Neuronal stem cell (in vitro differentiated cells): ENCODE measurements at regions not wholly inside any gene's neighbourhood (a gene's known extent, or its start where the extent isn't known, plus 50 kb on each side); places are given as distances from the start of the nearest gene placed in this dataset.
A peak's percentile ranks its signal among the peaks of the same experiment; 100 is the strongest.

ENCODE experiments used
- DNase-seq: peaks from one replicate; pipeline ENCODE4 v3.0.0-alpha.2; 2013; ENCODE audit warnings: low spot score
- H2AFZ ChIP-seq: one replicate; pipeline ENCODE4 v1.6.1; 2013; ENCODE audit warnings: mild to moderate bottlenecking, low read length, inconsistent platforms
- H2AK5ac ChIP-seq: 2 replicates; pipeline ENCODE4 v1.6.1; 2013; ENCODE audit warnings: low read depth, mild to moderate bottlenecking, inconsistent platforms, low read length, moderate library complexity, mixed read lengths
- H2BK120ac ChIP-seq: 2 replicates; pipeline ENCODE4 v1.6.1; 2013; ENCODE audit warnings: low read depth, mild to moderate bottlenecking, inconsistent platforms, low read length, moderate library complexity, mixed read lengths
- H2BK12ac ChIP-seq: one replicate; pipeline ENCODE4 v1.6.1; 2013; ENCODE audit warnings: low read length, inconsistent platforms
- H2BK15ac ChIP-seq: 2 replicates; pipeline ENCODE4 v1.6.1; 2013; ENCODE audit warnings: mild to moderate bottlenecking, low read length, inconsistent platforms, mixed read lengths
- H2BK5ac ChIP-seq: one replicate; pipeline ENCODE4 v1.6.1; 2013; ENCODE audit warnings: inconsistent platforms, mild to moderate bottlenecking, low read length, moderate library complexity
- H3K14ac ChIP-seq: one replicate; pipeline ENCODE4 v1.6.1; 2013; ENCODE audit warnings: low read length, inconsistent platforms
- H3K18ac ChIP-seq: 2 replicates; pipeline ENCODE4 v1.6.1; 2013; ENCODE audit warnings: low read length, inconsistent platforms
- H3K23ac ChIP-seq: 2 replicates; pipeline ENCODE4 v1.6.1; 2013; ENCODE audit warnings: low read depth, mild to moderate bottlenecking, mixed read lengths, low read length, inconsistent platforms; ENCODE audit not compliant: poor library complexity
- H3K27ac ChIP-seq: replicated peaks from 3 replicates; pipeline ENCODE4 v1.5.1; 2013; ENCODE audit warnings: low read length, inconsistent platforms
- H3K27me3 ChIP-seq, 3 experiments: 2 replicates each; pipeline ENCODE4 v1.6.1; 2013; ENCODE audit warnings: low read length in 3 of 3, mild to moderate bottlenecking in 2 of 3, inconsistent platforms in 1 of 3, low read depth in 1 of 3, mixed read lengths in 1 of 3, moderate library complexity in 1 of 3; ENCODE audit not compliant: control insufficient read depth in 3 of 3, insufficient read depth in 3 of 3
- H3K36me3 ChIP-seq, 2 donors: replicated peaks in 1 of 2; 2 replicates each; pipeline ENCODE4 v1.6.1; 2013; ENCODE audit warnings: low read length in 2 of 2; ENCODE audit not compliant: control insufficient read depth in 2 of 2, insufficient read depth in 2 of 2
- H3K4ac ChIP-seq: 2 replicates; pipeline ENCODE4 v1.6.1; 2013; ENCODE audit warnings: inconsistent platforms, mild to moderate bottlenecking, low read length, moderate library complexity
- H3K4me1 ChIP-seq, 2 donors: 1 replicate in 1 of 2; 2 replicates in 1 of 2; pipeline ENCODE4 v1.6.1; 2013; ENCODE audit warnings: low read length in 2 of 2, low read depth in 1 of 2; ENCODE audit not compliant: control insufficient read depth in 2 of 2, insufficient read depth in 1 of 2
- H3K4me2 ChIP-seq: one replicate; pipeline ENCODE4 v1.6.1; 2013; ENCODE audit warnings: mild to moderate bottlenecking, low read length, inconsistent platforms; ENCODE audit not compliant: insufficient read depth, poor library complexity, severe bottlenecking
- H3K4me3 ChIP-seq, 2 donors: 2 replicates each; pipeline ENCODE4 v1.5.1; 2013; ENCODE audit warnings: low read length in 2 of 2, mild to moderate bottlenecking in 2 of 2, inconsistent platforms in 1 of 2, moderate library complexity in 1 of 2
- H3K79me1 ChIP-seq: one replicate; pipeline ENCODE4 v1.6.1; 2013; ENCODE audit warnings: low read depth, mild to moderate bottlenecking, inconsistent platforms, low read length, moderate library complexity
- H3K9ac ChIP-seq: one replicate; pipeline ENCODE4 v1.6.1; 2013; ENCODE audit warnings: mild to moderate bottlenecking, low read depth, low read length, inconsistent platforms; ENCODE audit not compliant: poor library complexity
- H3K9me3 ChIP-seq, 2 donors: replicated peaks in 1 of 2; 2 replicates each; pipeline versions ENCODE3 to v1.6.1; 2013; ENCODE audit warnings: low read length in 2 of 2, mild to moderate bottlenecking in 2 of 2, inconsistent platforms in 1 of 2, low read depth in 1 of 2, mixed read lengths in 1 of 2, moderate library complexity in 1 of 2; ENCODE audit not compliant: control insufficient read depth in 2 of 2, insufficient read depth in 1 of 2
- H4K8ac ChIP-seq: one replicate; pipeline ENCODE4 v1.6.1; 2013; ENCODE audit warnings: low read depth, mild to moderate bottlenecking, inconsistent platforms, low read length, moderate library complexity
- H4K91ac ChIP-seq: one replicate; pipeline ENCODE4 v1.6.1; 2013; ENCODE audit warnings: low read length, low read depth, mild to moderate bottlenecking, inconsistent platforms; ENCODE audit not compliant: poor library complexity
- WGBS, 2 donors: extraction: QIAGEN DNeasy Blood & Tissue Kit; methylation state at CpG; one replicate each; pipeline ENCODE4 v1.1.7; 2013; ENCODE audit warnings: missing lambda C conversion rate in 2 of 2, mixed read lengths in 1 of 2; ENCODE audit not compliant: insufficient read length in 2 of 2, insufficient replicate concordance in 1 of 2; ENCODE audit errors: extremely low coverage in 2 of 2; 5-methylcytosine and 5-hydroxymethylcytosine counted together

- no CpG with 5 or more reads among the region's 2 CpGs for WGBS, 2 donors
- H2BK12ac ChIP-seq, result no peak overlapping the region
Observed at GRCh38 chr5:97496037-97496436, 313.0 kb upstream of the RIOK2 start.

GRCh38 chr5:97498657-97499056 lies 315.6 kb upstream of the RIOK2 start:
- Histone ChIP-seq H3K4ac (no peak overlapping the region), H3K27ac (no peak overlapping the region), H2BK12ac (no peak overlapping the region), H3K18ac (no peak overlapping the region), H3K27me3 (no peaks in the 10 kb centered on the region), H3K9me3 (no peaks in the 10 kb centered on the region), H4K91ac (no peak overlapping the region), H3K4me1 (peaks cover 0 to 9% of the 10 kb centered on the region in 2 donors), H3K14ac (no peak overlapping the region), H3K9ac (no peak overlapping the region), H3K79me1 (no peaks in the 10 kb centered on the region), H2AK5ac (no peak overlapping the region), H2BK120ac (no peak overlapping the region), H3K36me3 (no peaks in the 10 kb centered on the region), H3K4me3 (no peak overlapping the region), H2BK15ac (no peak overlapping the region), H3K4me2 (no peak overlapping the region), H2BK5ac (no peak overlapping the region), H4K8ac (no peak overlapping the region), H3K23ac (no peak overlapping the region), H2AFZ (no peak overlapping the region)
- DNase-seq, result no peak
- no CpG with 5 or more reads among the region's 1 CpG for WGBS, 2 donors

More at GRCh38 chr5:97496037-97496436, 313.0 kb upstream of the RIOK2 start:
- Histone ChIP-seq H4K8ac (no peak overlapping the region), H2BK5ac (no peak overlapping the region), H3K4ac (no peak overlapping the region), H3K9ac (no peak overlapping the region), H2AFZ (no peak overlapping the region), H3K9me3 (no peaks in the 10 kb centered on the region), H3K4me3 (no peak overlapping the region), H3K14ac (no peak overlapping the region), H2BK15ac (no peak overlapping the region), H3K27me3 (no peaks in the 10 kb centered on the region), H3K27ac (no peak overlapping the region), H3K79me1 (no peaks in the 10 kb centered on the region), H3K23ac (no peak overlapping the region), H3K4me2 (no peak overlapping the region), H3K4me1 (peaks cover 0 to 9% of the 10 kb centered on the region in 2 donors), H3K18ac (no peak overlapping the region), H2AK5ac (no peak overlapping the region), H3K36me3 (no peaks in the 10 kb centered on the region), H2BK120ac (no peak overlapping the region), H4K91ac (no peak overlapping the region)
- DNase-seq, result no peak

DNA sequence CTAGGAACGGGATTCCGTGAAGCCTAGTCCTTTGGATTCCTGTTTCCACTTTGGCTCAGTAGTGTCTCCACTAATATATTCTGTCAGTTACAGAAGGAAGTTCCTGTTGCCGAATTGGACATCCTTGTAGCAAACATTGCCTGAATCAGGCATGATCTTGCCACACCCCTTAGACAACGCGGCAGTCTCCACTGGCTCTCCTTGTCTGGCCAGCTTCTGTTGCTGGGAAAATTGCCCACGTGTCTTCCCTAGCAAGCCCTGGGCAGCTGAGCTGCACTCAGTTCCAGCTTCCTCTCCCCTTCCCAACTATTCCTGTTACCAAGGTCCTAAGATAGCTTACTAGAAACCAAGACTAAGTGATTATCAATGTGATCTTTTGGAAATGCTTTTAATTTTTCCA lies 316.6 kb upstream of the RIOK2 start:
- no peak overlapping the region for H2BK120ac ChIP-seq
- H2AFZ ChIP-seq, result peak overlapping the region; percentile 46
- no peak overlapping the region for H3K23ac ChIP-seq
- no peak overlapping the region for H3K18ac ChIP-seq
- H2BK12ac ChIP-seq, result no peak overlapping the region
- H2BK5ac ChIP-seq, result no peak overlapping the region
- no peaks in the 10 kb centered on the region for H3K27me3 ChIP-seq
- no peak overlapping the region for H3K9ac ChIP-seq
- no peak overlapping the region for H3K27ac ChIP-seq
- no peak overlapping the region for H2BK15ac ChIP-seq
- DNase-seq, result no peak
- no peaks in the 10 kb centered on the region for H3K79me1 ChIP-seq
- no peak overlapping the region for H3K4ac ChIP-seq
- no peak overlapping the region for H3K4me3 ChIP-seq
- H4K8ac ChIP-seq, result no peak overlapping the region
- no peak overlapping the region for H2AK5ac ChIP-seq
- H3K14ac ChIP-seq, result no peak overlapping the region
- H3K4me2 ChIP-seq, result no peak overlapping the region
- H4K91ac ChIP-seq, result no peak overlapping the region
- no CpG with 5 or more reads among the region's 6 CpGs for WGBS, 2 donors
- no peaks in the 10 kb centered on the region for H3K9me3 ChIP-seq
- H3K36me3 ChIP-seq, result no peaks in the 10 kb centered on the region
- peaks cover 0 to 9% of the 10 kb centered on the region in 2 donors for H3K4me1 ChIP-seq

- H2BK15ac ChIP-seq, result no peak overlapping the region
- no peaks in the 10 kb centered on the region for H3K36me3 ChIP-seq
- no peak overlapping the region for H4K8ac ChIP-seq
- no peak overlapping the region for H3K14ac ChIP-seq
- no peak for DNase-seq
- no peak overlapping the region for H2AK5ac ChIP-seq
- no peak overlapping the region for H3K4me3 ChIP-seq
- H3K79me1 ChIP-seq, result no peaks in the 10 kb centered on the region
- no peak overlapping the region for H3K27ac ChIP-seq
- no peak overlapping the region for H3K4ac ChIP-seq
- H3K27me3 ChIP-seq, result no peaks in the 10 kb centered on the region
- H2BK120ac ChIP-seq, result no peak overlapping the region
- no peak overlapping the region for H2BK12ac ChIP-seq
- no peaks in the 10 kb centered on the region for H3K4me1 ChIP-seq
- H3K9me3 ChIP-seq, result no peaks in the 10 kb centered on the region
- no peak overlapping the region for H2AFZ ChIP-seq
- no CpG with 5 or more reads among the region's 3 CpGs for WGBS, 2 donors
- no peak overlapping the region for H3K9ac ChIP-seq
- no peak overlapping the region for H3K18ac ChIP-seq
- no peak overlapping the region for H2BK5ac ChIP-seq
- no peak overlapping the region for H4K91ac ChIP-seq
- no peak overlapping the region for H3K23ac ChIP-seq
- H3K4me2 ChIP-seq, result no peak overlapping the region
Observed at GRCh38 chr5:97501286-97501964, 318.4 kb upstream of the RIOK2 start.
